ENCODE measurements at regions not wholly inside any gene's neighbourhood (a gene's known extent, or its start where the extent isn't known, plus 50 kb on each side); places are given as distances from the start of the nearest gene placed in this dataset.
"Not testable (repeated sequence)": the region's sequence is repeated elsewhere in the genome, so short reads cannot be mapped to it uniquely, and the experiment has no call there.

DNA sequence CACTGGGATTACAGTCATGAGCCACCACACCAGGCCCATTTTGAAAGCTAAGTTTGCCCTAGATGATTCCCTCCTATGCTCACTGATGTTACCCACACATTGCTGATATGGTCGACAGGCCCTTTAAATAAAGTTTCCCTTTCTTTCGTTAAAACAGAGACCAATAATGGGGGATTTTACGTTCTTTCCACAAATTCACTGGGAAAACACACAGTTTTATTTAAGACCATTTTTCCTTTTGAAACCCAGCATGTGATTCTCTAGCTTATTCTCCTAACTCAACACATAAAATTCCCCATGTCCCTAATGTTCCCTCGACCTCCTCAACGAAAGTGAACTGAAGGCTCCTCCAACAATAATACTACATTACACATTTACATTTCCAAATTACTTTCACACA, 223.2 kb downstream of the ANAPC1 start:
- DNase-seq, result no peak

DNA sequence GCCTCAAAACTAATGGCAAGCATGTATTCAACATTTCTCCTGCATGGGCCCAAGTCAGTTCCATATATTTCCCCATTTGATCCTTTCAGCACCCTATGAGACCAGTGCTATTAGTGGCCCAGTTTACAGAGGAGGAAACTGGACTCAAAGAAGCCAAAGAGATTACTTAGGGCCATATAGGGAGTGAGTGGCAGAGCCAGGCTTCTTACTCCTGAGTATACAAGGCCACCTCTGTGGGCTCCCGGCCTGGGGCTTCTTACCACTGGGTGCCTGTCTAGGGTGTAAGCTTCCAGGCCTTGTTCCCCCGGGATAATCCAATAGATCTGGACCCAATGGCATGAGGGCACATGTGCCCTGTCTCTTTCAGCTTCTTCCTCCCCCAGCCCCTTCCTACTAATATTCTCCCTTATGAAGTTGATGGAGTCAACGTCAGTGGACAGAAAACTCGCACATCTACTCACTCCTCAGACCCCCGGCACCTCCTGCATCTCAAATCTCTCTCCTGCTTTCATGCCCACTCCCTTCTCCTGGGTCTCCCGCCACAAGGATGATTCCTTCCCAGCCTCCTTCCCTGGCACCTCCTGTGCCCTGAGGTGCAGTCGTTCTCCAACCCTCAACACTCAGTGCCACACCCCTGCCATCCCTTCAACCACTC, 222.6 kb downstream of the ANAPC1 start:
- DNase-seq, result no peak

DNA sequence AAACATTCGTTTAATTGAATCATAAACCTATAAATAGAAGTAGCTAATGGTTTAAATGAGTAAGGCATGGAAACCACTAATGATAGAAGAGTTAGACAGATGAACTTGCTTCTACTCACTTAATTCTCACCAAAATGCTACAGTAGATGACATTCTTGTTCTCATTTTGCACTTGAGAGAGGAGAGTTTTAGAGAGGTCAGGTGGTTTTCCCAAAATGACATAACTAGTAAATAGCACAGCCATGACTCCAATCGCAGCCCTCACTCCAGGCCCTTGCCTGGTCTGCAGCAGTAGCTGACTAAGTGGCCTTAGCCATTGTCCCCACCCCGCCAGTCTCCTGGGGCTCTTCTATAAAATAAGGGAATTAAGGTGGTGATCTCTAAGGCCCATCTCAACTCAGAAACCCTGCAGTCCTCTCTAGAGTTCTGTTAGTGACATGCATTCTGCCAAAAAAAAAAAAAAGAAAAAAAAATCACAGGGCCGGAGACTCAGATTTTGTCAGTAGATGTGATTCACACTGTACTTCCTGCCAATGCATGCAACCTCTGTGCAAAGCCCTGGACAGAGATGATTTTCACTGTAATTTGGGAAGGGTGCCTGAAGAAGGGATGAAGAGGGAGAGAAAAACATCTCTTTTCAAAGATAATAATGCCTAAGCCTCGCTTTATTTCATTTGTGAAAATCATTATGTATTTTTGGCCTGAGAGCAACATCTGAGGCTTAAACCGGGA, 221.8 kb downstream of the ANAPC1 start:
- no peak for DNase-seq

DNA sequence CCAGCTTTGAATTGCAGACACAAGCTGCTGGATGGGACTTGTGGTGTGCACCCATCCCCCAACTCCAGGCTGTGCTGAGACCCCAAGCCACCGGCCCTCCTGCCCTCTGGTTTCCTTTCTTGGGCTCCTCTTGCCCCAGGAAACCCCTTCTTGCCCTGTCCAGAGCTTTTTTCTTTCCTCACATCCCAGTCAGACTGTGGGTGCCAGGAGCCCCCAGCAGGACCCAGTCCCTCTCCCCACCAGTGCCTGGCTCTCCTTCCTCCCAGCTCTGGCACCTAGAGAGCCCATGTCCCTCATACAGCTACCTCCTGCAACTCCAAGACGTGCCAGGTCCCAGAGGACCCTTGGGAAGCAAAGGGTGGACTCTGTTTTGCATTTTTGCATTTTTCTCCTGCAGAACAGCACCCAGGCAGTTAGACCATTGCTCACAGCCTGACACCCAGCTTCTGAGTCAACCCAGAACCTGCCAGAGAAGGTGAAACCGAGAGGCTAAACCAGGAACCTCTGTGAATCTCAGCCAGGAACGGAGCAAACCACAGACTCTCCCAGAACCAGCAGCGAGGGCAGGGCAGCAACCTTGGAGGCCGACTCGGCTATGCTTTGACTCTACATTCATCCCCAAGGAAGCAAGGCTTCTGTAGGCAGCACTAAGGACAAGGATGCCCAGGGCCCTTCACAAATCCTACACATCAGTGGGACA, 221.1 kb downstream of the ANAPC1 start:
- no peak for DNase-seq

DNA sequence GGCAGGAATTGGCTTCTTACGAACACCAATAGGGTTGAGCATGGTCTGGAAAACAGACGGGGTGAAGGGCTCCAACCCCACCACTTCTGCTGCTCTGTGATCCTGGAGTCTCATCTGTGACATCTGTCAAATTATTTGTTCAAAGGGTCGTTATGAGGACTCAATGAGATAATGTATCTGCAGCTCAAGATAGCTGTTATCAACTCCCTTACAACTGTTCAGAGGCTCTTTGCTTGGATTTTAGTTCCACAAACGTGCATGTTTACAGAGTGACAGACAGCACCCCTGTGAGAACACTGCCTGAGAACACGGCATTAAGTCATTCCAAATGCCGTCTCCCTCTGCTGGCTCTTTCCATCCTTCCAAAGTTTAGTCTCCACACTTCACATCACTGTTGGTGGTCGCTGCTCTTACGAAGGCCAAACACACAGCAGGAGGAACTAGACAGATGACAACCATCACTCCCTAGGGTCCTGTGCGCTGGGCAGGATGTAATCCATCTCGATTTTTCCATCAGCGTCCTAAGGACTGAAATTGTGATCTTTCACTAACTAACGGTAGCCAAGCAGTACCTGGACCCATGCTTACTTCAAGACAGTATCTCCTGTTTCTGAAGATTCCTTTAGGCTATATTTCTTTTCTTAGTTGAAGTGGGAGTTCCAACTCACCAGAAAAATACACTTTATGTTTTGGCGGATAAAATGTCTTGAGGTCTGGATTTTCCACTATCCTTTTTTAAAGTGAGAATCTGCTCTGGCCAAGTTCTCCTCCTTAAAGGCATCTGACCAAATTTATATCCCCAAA, 220.3 kb downstream of the ANAPC1 start:
- no peak for DNase-seq

DNA sequence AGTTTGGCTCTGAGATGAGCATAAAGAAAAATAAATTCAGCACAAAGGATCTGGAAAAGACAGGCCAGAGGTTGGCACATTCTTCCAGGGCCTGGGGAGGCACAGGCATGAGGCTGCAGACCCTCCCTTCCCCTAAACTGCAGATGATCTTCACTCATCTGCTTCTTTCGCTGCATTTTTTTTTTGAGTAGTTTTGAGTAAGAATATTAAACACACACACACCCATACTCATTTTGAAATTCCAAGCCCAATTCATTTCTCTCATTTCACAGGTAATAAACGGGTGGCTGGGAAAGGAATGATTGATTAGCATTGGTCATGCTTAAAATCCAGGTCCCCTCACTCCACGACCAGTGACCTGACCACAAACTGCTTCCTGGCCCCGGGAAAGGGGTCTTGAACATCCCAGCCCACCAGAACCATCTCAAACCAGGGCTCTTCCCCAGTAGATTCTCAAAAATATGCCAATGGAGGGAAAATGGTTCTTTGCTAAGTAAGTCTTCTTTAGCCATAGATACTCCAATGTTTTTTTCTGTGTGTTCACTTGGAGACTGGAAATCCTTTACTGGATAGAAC, 219.6 kb downstream of the ANAPC1 start:
- DNase-seq, result no peak

DNA sequence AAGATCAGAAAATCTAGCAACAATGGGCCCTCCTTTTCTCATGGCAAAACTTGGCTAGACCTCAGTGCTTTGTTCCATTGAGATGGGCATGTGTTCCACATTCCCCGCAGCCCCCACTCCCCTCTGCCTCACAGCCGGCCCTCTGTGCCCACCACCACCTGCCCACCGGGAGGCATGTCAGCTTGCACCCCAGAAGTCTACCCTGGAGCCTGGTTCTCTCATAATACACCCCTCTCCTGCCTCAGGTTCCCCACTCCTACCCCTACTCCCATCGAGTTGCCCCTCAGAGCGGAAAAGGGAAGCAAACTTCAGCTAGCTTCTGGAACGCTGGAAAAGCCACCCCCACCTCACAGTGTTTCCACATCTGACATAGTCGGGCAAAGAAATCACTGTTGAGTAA, 219.0 kb downstream of the ANAPC1 start:
- DNase-seq, result no peak

DNA sequence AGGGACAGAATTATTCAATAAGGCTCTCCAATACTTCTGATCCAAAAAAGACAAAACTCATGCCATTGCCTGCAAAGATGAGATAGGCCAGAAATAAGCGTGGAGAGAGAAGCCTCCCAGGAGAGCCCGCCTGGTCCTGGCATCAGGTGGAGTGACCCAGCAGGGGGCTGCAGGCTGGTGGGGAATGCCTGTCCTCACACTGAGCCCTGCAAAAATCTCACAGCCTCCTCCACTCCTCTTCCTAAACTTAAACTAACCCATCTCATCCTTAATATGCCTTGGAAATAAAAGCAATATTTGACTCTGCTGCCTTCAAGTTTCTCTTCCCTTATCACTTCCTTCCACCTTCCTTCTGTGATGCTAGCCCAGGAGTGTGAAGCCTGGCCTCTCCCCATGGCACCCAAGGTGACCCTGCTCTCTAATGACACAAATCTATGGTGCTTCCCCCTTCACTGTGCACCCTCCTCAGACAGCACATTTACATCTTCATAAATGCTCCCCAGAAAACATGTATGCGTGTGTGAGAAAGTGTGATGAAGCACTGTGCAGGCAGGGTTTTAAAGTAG, 218.4 kb downstream of the ANAPC1 start:
- no peak for DNase-seq

DNA sequence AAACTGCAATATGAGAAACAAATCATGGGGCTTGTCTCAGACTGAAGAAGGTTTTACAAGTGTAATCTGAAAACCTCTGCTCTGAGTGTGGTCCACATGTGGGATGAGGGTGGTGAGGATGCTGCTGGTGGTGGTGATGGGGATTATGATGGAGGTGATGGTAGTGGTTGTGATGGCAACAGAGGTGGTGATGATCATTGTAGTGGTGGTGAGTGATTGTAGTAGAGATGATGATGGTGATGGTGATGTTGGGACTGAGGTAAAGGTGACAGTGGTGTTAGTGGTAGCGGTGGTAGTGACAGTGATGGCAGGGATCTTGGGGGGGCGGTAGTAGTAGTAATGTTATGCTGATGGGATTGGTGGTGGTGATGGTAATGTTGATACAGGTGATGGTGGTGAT, 217.8 kb downstream of the ANAPC1 start:
- no peak for DNase-seq

DNA sequence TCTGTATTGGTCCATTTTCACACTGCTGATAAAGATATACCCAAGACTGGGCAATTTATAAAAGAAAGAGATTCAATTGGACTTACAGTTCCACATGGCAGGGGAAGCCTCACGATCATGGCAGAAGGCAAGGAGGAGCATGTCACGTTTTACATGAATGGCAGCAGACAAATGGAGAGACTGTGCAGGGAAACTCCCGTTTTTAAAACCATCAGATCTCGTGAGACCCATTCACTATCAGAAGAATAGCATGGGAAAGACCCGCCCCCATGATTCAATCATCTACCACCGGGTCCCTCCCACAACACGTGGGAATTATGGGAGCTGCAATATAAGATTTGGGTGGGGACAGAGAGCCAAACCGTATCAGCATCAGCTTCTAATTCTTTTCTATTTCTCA, 217.0 kb downstream of the ANAPC1 start:
- DNase-seq, result no peak

DNA sequence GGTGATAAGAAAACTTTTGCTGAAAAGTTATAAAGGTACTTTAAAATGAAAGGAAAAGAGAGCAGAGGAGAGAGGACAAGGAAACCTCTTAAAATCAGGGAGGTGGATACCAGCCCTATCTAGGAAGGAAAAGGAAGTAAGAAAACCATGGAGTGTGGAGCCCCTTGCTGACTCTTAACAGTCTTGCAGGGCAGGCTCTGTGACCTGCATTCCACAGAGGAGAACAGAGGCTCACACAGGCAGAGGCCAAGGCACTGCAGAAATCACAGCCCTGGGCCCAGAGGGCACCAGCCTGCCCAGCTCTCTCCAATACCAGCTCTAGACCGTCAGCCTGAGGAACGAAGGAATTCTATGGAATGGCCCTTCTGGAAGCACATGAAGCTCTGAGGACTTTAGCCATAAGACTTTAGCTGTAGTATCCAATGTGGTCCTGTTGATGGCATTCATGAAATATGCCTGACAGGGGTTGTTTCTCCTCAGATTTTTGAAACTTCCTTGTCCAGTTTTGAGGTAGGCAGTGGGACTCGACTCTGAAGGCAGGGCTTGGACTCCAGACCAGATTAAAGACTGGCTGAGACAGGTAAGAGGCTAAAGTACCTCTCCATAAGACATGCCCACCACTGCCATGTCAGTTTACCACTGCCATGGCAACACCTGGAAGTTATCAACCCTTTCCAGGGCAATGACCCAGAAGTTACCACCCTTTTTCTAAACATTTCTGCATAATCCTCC, 216.3 kb downstream of the ANAPC1 start:
- no peak for DNase-seq

DNA sequence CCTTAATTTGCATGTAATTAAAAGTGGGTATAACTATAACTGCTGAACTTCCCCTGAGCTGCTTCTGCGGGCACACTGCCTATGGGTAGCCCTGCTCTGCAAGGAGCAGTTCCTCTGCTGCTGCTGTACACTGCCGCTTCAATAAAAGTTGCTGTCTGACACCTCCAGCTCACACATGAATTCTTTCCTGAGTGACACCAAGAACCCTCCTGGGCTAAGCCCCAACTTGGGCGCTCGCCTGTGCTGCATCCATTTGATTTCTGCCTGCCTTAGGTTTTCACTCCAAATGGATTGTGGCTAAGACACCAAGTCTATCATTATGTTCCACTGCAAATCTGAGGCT, 215.7 kb downstream of the ANAPC1 start:
- DNase-seq, result no peak

DNA sequence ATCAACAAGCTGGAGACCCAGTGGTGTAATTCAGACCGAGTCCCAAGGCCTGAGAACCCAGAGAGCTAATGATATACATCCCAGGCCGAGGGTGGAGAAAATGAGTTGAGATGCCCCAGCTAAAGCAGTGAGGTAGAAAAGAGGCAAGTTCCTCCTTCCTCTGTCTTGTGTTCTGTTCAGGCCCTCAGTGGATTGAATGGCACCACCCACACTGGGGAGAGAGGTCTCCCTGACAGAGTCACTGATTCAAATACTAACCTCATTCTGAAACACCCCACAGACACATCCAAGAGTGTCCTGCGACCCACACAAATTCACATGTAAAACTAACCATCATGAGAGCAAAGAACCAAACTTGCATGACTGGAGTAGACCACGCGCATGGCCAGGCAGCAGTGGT, 215.3 kb downstream of the ANAPC1 start:
- DNase-seq, result no peak

DNA sequence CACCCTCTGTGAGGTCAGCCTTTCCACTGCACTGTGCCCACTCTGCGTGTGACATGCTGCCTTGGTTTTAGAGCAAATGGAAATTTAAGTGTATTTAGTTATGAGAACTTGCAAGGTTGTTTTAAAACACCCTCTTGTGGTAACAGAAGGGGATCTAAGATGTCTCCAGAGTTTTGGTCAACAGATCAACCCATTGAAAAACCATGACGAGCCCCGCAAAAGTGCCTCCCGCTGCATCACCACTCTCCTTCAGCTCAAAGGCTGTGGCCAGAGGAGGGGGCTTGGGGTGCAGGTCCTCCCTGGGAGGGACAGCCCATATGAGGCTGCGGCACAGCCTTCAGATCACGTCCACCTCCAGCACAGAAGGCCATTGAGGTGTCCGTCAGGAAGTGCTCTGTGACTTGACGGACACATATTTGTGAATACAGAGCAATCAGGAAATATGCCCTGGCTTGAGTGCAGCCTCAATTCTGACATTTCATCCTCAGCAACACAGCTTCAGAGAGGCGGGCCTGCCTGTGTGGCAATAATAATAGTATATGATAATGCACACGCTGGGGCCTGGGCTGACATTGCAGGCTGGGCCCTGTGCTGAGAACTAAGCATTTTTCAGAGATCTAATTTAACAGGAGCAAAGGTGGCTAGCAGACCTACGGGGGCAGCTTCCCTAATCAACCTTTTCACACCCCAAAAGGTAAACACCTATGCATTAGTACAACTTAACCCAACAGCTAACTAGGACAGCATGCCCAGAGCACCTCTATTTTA, 213.9 kb downstream of the ANAPC1 start:
- no peak for DNase-seq

DNA sequence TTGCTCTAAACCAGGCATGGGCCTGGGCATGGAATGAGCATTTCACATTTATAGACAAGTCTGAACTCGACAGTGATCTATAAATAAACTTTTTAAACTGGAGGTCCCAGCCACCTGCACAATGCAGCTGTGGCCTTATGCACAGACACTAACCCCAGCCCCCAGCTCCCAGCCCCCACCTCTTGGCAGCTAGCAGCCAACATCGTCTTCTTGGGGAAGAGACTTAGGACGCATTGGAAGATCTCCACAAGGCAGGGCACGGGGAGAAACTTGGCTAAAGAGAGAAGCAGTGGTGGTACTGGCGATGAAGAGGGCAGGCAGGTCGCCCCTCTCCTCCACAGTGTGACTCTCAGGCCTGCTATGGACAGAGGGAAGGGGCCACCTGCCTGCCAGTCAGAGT, 213.2 kb downstream of the ANAPC1 start:
- DNase-seq, result no peak

DNA sequence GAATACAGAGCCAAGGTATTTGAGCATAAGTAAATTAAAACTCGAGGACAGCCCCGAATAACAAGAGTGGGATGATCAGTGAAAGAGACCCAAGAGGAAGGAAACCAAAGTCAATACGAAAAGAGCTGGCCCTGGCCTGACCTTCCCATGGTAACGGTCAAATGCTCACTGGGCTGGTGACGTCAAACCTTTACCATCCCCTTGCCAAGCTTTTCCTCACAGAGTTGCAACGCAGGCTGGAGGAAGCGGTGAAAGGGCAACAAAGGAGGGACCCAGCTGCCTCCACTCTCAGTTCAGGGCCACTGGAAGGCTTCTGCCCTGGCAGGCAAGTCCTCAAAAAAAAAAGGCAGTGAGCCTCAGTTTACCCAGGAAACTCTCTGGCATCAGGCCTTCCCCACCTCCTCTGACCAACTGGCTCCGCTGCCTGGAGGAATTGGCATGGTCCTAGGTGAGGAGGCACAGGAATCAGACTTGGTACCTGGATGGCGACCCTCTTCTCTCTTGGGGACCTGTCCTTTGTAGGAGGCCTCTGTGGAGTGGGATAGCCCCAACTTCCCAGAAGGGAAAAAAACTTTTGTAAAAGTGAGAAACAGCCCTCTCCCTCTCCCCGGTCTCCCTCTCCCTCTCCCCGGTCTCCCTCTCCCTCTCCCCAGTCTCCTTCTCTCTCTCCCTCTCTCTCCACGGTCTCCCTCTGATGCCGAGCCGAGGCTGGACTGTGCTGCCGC, 212.4 kb downstream of the ANAPC1 start:
- no peak for DNase-seq

DNA sequence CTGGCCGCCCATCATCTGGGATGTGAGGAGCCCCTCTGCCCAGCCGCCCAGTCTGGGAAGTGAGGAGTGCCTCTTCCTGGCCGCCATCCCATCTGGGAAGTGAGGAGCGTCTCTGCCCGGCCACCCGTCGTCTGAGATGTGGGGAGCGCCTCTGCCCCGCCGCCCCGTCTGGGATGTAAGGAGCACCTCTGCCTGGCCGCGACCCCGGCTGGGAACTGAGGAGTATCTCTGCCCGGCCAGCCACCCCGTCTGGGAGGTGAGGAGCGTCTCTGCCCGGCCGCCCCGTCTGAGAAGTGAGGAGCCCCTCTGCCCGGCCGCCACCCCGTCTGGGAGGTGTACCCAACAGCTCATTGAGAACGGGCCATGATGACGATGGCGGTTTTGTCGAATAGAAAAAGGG, 211.4 kb downstream of the ANAPC1 start:
- DNase-seq, result not testable (repeated sequence)

DNA sequence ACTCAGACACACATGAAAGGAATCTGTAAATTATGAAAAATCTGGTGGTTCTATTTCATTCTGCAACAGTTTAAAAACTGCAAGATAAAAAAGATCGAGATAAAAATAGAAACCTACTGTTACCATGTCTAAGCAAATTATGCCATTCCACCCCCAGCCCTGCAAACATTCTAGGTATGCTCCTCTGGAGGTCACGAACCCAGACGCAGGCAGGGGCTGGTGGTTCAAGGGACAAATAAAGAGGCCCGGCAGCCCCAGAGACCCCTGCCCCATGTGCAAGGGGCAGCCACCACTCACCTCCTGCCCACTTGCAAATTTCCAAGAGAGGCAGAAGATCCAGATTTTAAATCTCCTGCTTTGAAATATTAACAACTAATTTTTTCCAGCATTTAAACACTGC, 210.5 kb downstream of the ANAPC1 start:
- no peak for DNase-seq

DNA sequence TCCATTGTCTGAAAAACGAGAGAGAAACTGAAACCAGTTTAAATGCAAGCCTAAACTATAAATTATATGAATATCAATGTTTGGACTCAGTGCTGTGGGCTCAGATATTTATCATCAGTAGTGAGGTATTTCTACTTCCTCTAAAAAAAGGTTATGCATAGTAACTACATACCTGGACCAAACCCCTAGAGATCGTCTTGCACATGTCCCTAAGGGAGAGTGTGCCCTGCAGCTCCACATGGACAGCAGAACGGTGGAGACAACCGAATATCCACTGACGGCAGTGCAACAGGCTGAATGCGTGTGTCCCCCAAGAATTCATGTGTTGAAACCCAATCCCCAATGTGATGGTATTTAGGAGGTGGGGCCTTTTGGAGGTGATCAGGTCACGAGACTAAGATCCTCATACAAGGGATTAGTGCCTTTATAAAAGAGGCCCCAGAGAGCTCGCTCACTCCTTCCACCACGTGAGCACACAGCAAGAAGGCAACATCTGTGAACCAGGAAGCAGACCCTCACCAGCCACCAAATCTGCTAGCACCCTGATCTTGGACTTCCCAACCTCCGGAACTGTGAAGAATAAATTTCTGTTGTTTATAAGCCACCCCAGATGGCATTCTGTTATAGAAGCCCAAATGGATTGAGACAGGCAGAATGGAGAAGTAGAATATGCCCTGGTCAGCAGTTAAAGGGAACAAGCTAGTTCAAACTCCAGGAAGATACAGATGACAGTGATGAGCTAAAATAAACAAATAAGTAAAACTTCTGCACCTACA, 208.4 kb downstream of the ANAPC1 start:
- DNase-seq, result no peak

All from DMS79 treated with DMSO at 0.1 percent for 48 hours (cell line).